ENCODE measurements at regions not wholly inside any gene's neighbourhood (a gene's known extent, or its start where the extent isn't known, plus 50 kb on each side); places are given as distances from the start of the nearest gene placed in this dataset.

DNA sequence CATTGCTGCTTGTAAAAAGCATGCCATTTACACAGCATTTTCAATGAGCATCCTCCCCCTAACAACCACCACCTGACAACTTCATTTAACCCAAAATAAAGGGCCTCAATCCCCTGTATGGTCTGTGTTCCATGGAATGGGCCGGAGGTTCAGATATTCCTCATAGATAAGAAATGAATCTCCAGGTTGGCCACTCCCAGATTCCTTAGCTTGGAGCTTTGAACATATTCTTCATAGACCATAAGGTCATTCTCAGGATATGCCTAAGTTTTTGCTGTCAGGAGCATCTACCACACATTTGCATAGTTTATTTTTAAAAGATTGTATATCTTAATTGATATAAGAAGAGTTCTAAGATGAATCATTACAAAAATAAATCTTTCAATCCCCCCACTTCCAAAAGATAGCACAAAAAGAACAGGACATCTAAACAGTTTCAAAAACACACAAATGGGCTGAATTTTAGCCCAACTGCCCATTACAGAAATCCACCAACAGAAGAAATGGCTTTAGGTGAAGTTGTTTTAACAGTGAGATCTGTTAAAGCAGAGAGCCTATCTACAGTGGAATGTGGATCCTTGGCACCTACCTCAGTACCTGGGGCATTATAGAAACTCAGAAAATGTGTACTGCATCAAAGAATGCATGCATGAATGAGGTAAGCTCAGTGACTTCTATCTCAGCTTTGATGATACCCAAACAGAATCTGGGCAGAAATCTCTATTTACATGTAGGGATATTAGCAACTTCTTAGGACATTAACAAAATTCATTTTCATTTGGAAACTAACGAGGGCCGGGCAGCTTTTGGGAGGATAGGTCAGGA lies 179.8 kb downstream of the SEC61B start:
- CTCF ChIA-PET: no interaction called here
- Histone ChIP-seq H3K9me3 (ENCODE audit: control insufficient read depth, insufficient read depth, low read length) (no peaks in the 10 kb centered on the region), H3K4me3 (ENCODE audit: low read depth, low read length) (no peak overlapping the region), H3K27me3 (ENCODE audit: control insufficient read depth, insufficient read depth, low read length) (no peaks in the 10 kb centered on the region), H3K27ac (ENCODE audit: low read depth, low read length) (no peak overlapping the region)
- no peak for DNase-seq (ENCODE audit: low read depth, low spot score)
- POLR2A ChIA-PET: no interaction called here
- TF ChIP-seq, protein P1, sequence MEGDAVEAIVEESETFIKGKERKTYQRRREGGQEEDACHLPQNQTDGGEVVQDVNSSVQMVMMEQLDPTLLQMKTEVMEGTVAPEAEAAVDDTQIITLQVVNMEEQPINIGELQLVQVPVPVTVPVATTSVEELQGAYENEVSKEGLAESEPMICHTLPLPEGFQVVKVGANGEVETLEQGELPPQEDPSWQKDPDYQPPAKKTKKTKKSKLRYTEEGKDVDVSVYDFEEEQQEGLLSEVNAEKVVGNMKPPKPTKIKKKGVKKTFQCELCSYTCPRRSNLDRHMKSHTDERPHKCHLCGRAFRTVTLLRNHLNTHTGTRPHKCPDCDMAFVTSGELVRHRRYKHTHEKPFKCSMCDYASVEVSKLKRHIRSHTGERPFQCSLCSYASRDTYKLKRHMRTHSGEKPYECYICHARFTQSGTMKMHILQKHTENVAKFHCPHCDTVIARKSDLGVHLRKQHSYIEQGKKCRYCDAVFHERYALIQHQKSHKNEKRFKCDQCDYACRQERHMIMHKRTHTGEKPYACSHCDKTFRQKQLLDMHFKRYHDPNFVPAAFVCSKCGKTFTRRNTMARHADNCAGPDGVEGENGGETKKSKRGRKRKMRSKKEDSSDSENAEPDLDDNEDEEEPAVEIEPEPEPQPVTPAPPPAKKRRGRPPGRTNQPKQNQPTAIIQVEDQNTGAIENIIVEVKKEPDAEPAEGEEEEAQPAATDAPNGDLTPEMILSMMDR (IDR thresholded peaks at IDR 0.05; ENCODE audit: low read depth, low read length): no peak

DNA sequence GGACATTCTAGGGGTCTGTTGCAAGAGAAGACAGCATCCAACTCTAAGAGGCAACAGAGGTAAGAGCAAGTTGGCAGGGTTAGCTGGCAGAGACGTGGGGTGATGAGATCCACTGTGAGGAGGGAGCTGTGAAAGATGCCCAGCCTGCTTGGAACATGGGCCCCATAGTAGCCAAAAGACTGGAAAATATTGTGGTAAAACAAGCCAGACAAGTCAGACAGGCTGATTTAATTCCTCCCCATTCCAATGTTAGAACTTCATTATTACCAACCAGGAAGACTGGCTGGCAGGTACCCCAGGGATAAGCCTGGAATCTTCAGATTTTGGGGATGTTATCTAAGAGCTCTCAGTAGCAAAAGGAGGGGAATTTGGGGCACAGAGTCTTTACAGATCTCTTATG lies 181.3 kb downstream of the SEC61B start:
- H3K27me3 ChIP-seq (ENCODE audit: control insufficient read depth, insufficient read depth, low read length): no peaks in the 10 kb centered on the region
- TF ChIP-seq, protein P1 (IDR thresholded peaks at IDR 0.05; ENCODE audit: low read depth, low read length): no peak
- DNase-seq (ENCODE audit: low read depth, low spot score): no peak
- POLR2A ChIA-PET: no interaction called here
- CTCF ChIA-PET: interaction anchor here (0.6 kb wide), 1 partner anchor 1082 kb away, joined by 5 read pairs; no protein-coding TSS in a partner anchor
- H3K4me3 ChIP-seq (ENCODE audit: low read depth, low read length): no peak overlapping the region
- no peaks in the 10 kb centered on the region for H3K9me3 ChIP-seq (ENCODE audit: control insufficient read depth, insufficient read depth, low read length)
- no peak overlapping the region for H3K27ac ChIP-seq (ENCODE audit: low read depth, low read length)

DNA sequence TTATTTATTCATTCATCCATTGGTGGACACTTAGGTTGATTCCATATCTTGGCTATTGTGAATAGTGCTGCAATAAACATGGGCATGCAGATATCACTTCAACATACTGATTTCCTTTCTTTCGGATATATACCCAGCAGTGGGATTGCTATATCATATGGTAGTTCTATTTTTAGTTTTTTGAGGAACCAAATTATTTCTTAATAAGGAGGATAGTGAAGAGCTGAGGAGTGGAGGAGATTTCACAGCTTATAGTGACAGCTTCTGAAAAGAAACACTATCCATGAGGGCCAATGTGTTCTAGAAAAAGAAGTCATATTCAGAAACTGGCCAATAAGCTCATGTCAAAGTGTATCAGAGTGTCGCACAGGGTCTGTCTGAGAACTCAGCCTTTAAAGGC lies 183.3 kb downstream of the SEC61B start:
- no peak for DNase-seq (ENCODE audit: low read depth, low spot score)
- Histone ChIP-seq H3K27ac (ENCODE audit: low read depth, low read length) (no peak overlapping the region), H3K27me3 (ENCODE audit: control insufficient read depth, insufficient read depth, low read length) (no peaks in the 10 kb centered on the region), H3K4me3 (ENCODE audit: low read depth, low read length) (no peak overlapping the region), H3K9me3 (ENCODE audit: control insufficient read depth, insufficient read depth, low read length) (no peaks in the 10 kb centered on the region)
- TF ChIP-seq, protein P1 (IDR thresholded peaks at IDR 0.05; ENCODE audit: low read depth, low read length): no peak
- POLR2A ChIA-PET: no interaction called here
- CTCF ChIA-PET: no interaction called here

DNA sequence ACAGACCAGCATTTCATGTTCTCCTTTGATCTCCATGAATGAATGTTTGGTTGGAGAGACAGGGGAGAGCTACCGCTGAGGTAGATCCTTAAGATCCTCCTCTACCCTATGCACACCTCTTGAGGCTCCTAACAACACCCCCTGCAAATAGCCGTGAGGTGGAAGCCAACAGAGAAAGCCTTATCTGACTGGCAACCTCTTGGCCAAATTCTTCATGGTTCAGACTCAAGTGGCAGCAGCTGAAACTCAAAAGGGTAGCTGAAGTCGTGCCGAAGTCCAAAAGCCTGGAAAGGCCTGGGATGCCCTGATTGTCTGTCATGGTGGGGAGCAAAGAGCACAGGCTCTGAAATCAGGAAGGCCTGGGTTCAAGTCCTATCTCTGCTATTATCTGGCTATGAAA lies 184.9 kb downstream of the SEC61B start:
- no peaks in the 10 kb centered on the region for H3K9me3 ChIP-seq (ENCODE audit: control insufficient read depth, insufficient read depth, low read length)
- POLR2A ChIA-PET: no interaction called here
- CTCF ChIA-PET: interaction anchor here (0.6 kb wide), 1 partner anchor 60 kb away, joined by 4 read pairs; no protein-coding TSS in a partner anchor
- DNase-seq (ENCODE audit: low read depth, low spot score): no peak
- TF ChIP-seq, protein P1 (IDR thresholded peaks at IDR 0.05; ENCODE audit: low read depth, low read length): no peak
- no peak overlapping the region for H3K27ac ChIP-seq (ENCODE audit: low read depth, low read length)
- H3K4me3 ChIP-seq (ENCODE audit: low read depth, low read length): no peak overlapping the region
- H3K27me3 ChIP-seq (ENCODE audit: control insufficient read depth, insufficient read depth, low read length): no peaks in the 10 kb centered on the region

DNA sequence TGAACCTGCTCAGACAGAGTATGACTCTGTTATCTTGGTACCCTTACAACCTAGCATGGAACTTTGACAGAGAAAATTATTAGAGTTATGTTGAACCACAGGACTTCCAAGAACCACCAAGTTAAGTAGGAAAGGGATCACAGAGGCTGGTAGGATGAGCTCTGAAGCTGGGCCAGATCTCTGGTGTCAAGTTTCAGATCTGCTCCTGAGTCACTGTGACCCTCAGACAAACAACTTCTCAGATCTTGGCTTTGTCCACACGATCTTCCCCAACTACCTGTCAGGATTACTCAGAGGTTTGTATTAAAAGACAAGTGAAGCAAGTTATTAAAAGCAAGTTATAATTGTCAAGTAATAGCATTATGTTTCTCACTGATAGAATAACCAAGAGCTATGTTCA lies 189.0 kb downstream of the SEC61B start:
- CTCF ChIA-PET: no interaction called here
- Histone ChIP-seq H3K4me3 (ENCODE audit: low read depth, low read length) (no peak overlapping the region), H3K9me3 (ENCODE audit: control insufficient read depth, insufficient read depth, low read length) (no peaks in the 10 kb centered on the region), H3K27me3 (ENCODE audit: control insufficient read depth, insufficient read depth, low read length) (no peaks in the 10 kb centered on the region), H3K27ac (ENCODE audit: low read depth, low read length) (no peak overlapping the region)
- POLR2A ChIA-PET: no interaction called here
- DNase-seq (ENCODE audit: low read depth, low spot score): peak; percentile 21
- TF ChIP-seq, protein P1 (IDR thresholded peaks at IDR 0.05; ENCODE audit: low read depth, low read length): no peak

All from AG04450 (cell line).